HG03045 (cell line): ENCODE measurements at regions not wholly inside any gene's neighbourhood (a gene's known extent, or its start where the extent isn't known, plus 50 kb on each side); places are given as distances from the start of the nearest gene placed in this dataset.

Experiments used
- ATAC-seq: cut with Tn5 transposase; IDR thresholded peaks from one replicate; pipeline ENCODE4 v1.9.1; 2021; ENCODE audit warnings: mild to moderate bottlenecking, moderate library complexity; ENCODE audit not compliant: unreplicated experiment

GRCh38 chr13:90518417-90518816, 829.1 kb upstream of the MIR17HG start:
- no peak for ATAC-seq

- ATAC-seq = no peak
Observed at GRCh38 chr13:90519157-90519556, 828.3 kb upstream of the MIR17HG start.

DNA sequence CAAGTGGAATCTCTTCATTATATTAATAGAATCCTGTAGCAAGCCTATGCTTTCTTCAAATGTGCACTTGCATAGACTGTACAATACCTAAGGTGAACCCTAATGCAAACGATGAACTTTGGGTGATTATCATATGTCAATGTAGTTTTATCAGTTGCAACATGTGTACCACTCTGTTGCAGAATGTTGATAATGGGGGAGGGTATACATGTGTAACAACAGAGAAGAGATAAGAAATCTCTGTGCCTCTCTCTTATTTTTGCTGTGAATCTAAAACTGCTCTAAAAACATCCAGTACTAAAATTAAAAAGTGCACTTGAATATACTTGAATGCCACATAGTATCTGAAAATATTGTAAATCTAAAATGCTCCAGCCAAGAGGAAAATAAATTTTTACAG, 820.8 kb upstream of the MIR17HG start:
- no peak for ATAC-seq

DNA sequence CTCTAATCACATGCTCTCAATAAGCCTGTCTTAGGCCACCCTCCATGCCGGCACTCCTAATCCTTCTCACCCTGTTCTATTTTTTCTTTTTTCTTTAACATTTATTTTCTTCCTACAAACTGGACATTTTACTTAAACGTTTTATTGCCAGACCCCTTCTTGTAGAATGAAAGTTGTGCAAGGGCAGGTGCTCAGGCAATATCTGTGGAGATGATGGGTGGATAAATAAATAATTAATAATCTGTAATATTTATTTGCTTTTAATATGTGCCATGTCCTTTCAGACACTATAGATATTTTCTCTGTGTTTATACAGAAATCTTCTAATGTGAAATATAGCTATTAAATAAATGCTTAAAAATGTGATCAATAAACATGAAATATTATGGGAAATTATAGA, 815.7 kb upstream of the MIR17HG start:
- no peak for ATAC-seq

DNA sequence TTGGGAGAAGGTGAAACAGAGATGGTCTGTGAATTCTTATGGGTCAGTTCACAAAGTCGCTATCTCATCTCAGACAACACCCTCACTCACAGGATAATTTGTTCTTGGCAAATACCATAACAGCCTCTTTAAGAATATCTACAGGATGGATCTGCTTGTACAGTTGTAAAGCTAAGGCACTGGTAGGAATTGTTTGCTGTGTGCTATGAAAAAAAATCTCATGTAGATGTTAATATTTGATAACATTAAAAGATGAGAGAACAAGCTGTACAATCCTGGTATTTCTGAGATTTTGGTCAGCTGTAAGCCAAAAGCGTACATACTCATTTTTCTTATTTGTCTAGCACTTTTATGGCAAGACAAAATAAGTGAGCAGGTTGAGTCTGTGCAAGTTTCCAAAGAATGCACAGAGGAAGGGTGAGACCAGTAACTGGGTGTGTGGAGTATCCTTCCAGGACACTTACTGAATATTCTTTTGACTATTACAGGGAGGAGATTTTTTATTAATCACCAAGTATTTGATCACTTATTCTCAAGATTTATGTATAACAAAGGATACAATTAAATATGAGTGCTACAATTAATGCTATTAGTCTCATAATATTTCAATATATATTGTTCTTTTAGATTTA, 814.5 kb upstream of the MIR17HG start:
- no peak for ATAC-seq

GRCh38 chr13:90533866-90534265, 813.6 kb upstream of the MIR17HG start:
- no peak for ATAC-seq

DNA sequence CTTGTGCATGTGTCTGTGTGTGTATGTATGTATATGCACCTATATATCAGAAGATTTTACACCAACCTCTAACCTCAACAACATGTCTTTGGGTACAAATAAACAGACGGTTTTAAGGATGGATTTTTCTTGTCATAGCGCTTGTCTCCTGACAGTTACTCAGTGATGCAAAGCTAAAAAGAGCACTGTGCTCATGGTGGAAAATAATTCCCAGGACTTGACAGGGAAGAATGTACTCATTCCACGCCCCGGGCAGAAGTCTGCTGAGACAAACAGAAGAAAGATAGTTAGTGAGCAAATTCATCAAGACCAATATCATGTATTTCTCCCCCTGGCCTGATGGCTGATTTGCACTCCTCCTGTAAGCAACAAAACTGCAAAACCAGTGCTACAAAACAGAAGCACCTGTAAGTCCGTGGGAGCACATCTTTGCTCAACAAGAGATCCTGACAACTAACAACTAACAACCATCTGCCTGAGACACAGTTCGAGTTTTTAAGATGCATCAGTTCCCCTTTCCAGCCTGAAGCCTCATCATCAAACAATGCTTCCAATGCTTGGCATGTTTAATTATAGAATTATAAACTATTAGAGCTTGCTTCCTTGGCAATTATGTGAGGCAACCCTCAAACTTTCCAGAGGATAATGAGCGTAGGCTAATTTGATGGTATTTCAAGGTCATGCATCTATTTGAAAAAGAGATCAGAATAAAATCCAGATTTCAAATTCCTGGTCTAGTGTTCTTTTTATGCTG, 812.7 kb upstream of the MIR17HG start:
- no peak for ATAC-seq

GRCh38 chr13:90535421-90535820, 812.1 kb upstream of the MIR17HG start:
- no peak for ATAC-seq

GRCh38 chr13:90538063-90538462, 809.4 kb upstream of the MIR17HG start:
- ATAC-seq = no peak

DNA sequence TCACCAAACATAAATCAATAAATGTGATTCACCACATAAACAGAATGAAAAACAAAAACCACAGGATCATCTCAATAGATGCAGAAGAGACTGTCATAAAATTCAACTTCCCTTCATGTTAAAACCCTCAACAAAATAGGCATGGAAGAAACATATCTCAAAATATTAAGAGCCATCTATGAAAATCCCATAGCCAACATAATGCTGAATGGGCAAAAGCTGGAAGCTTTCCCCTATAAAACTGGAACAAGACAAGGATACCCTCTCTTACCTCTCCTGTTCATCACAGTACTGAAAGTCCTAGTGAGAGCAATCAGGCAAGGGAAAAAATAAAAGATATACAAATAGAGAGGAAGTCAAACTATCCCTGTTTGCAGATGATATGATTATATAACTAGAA, 806.1 kb upstream of the MIR17HG start:
- no peak for ATAC-seq

- ATAC-seq = no peak
Observed at GRCh38 chr13:90542959-90543505, 804.5 kb upstream of the MIR17HG start.

GRCh38 chr13:90545070-90545840, 802.2 kb upstream of the MIR17HG start:
- no peak for ATAC-seq

GRCh38 chr13:90547272-90547790, 800.2 kb upstream of the MIR17HG start:
- ATAC-seq = no peak

DNA sequence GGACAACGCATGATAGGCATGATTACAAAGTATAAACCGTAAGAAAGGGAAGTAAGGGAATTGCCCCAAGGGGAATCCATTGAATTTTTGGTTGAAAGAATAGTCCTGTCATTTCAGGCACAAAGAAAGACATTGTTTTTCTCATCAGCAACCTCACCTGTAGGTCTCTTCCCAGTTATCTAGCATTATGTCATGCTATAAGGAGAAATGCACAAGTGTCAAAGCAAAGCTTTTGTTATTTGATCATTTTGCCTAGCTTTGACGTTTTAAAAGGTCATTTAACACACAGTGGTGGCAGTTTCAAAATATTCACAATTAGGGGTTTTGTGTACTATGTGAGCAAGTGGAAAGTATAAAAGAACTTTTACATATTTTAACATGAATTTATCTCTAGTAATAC, 796.2 kb upstream of the MIR17HG start:
- no peak for ATAC-seq

GRCh38 chr13:90552702-90553101, 794.8 kb upstream of the MIR17HG start:
- no peak for ATAC-seq

DNA sequence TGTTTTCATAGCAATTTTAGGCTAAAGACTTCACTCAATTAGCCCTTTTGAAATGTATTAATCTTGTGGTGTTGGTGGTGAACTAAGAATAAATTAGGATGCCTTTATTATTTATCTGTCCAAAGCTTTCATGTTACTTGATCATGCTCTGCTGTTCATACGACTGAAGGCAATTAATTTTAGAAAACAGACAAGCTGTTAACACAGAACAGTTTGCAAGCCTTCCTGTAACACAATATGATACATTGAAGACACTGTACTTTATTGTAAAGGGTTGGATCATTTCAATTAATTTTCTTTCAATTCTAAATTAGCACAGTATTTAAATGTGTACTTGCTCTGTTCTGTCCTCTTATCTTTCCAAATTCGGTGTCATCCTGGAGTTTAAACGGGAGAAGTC, 794.3 kb upstream of the MIR17HG start:
- no peak for ATAC-seq

DNA sequence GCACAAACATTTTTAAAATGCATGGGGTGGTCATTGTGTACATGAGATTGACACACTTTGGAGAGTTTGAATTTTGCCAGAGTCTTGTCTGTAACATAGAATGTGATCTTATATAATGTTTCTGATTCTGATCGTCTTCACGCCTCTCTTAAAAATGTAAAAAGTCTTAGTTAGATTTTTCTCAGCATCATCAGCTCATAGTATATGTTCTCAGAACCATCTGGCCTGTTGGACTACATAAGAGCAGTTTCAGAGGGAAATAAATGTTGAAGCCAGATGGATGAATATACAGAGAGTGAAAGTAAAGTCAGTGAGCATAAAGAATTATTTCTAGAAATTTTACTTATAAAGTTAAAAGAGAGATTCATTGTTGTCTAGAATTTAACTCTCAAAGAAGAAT, 789.9 kb upstream of the MIR17HG start:
- no peak for ATAC-seq

DNA sequence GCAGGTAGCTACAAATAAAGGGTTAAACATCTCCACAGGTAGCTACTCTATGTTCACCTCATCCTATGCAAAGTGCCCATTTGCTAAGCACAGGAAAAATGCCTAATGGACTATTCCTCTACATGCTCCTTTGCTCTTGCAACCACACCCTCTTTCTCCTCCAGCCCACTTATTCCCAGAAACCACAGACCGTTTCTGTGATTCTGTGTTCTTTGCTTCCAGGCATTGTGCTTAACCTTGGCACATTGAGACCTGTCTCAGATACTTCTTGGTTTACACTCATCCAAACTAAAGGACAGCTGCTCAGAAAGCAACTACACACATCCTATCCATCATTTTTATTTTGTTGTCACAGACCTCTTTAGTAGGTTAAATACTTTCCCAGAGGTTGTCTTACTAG, 785.0 kb upstream of the MIR17HG start:
- ATAC-seq = no peak

GRCh38 chr13:90564096-90564495, 783.4 kb upstream of the MIR17HG start:
- no peak for ATAC-seq

- no peak for ATAC-seq
Observed at GRCh38 chr13:90564566-90564965, 782.9 kb upstream of the MIR17HG start.

- ATAC-seq = no peak
Observed at GRCh38 chr13:90565985-90566713, 781.3 kb upstream of the MIR17HG start.
